PC-9 (cell line): ENCODE measurements at regions not wholly inside any gene's neighbourhood (a gene's known extent, or its start where the extent isn't known, plus 50 kb on each side); places are given as distances from the start of the nearest gene placed in this dataset.

Experiments used
- BruUV-seq: library from RNA; stranded (reverse); fragments of 400-500 nt; replicated peaks from 2 replicates; lab custom pipeline; 2021; lab: Mats Ljungman, UMichigan
- CTCF ChIA-PET: fragments of 300-600 bp; sonication (Branson Sonifier 250); formaldehyde crosslinking; loops from one replicate; lab custom pipeline; 2022; ENCODE audit warnings: antibody characterized with exemption; lab: Charles Lee
- POLR2A ChIA-PET: fragments of 300-600 bp; sonication (Branson Sonifier 250); formaldehyde crosslinking; loops from one replicate; lab custom pipeline; 2022; ENCODE audit warnings: antibody characterized with exemption; ENCODE audit not compliant: unreplicated experiment; lab: Charles Lee
- DNase-seq, 2 experiments: peaks; one replicate each; pipeline versions ENCODE4 v3.0.0 to v3.0.0-alpha.2; 2015 to 2022; ENCODE audit warnings: mixed read lengths in 1 of 2
- H2AFZ ChIP-seq: fragments of 200-600 bp; sonication (generic); 2 replicates; pipeline ENCODE4 v1.8.1; 2017; ENCODE audit warnings: antibody characterized with exemption
- H3F3A ChIP-seq: fragments of 200-600 bp; sonication (generic); 2 replicates; pipeline ENCODE4 v1.8.1; 2017; ENCODE audit warnings: antibody characterized with exemption, mild to moderate bottlenecking, low read depth; ENCODE audit not compliant: insufficient read depth
- H3K27ac ChIP-seq: fragments of 200-600 bp; sonication (generic); 2 replicates; pipeline ENCODE4 v1.6.1; 2016; ENCODE audit warnings: mixed run types
- H3K27me3 ChIP-seq: fragments of 200-600 bp; sonication (generic); 2 replicates; pipeline ENCODE4 v1.6.1; 2016; ENCODE audit warnings: low read depth, mixed run types; ENCODE audit not compliant: insufficient read depth
- H3K36me3 ChIP-seq: fragments of 200-600 bp; sonication (generic); 2 replicates; pipeline ENCODE4 v1.6.1; 2016; ENCODE audit warnings: low read depth, mixed run types
- H3K4me1 ChIP-seq: fragments of 200-600 bp; sonication (generic); replicated peaks from 2 replicates; pipeline ENCODE4 v1.6.1; 2016; ENCODE audit warnings: mixed run types; ENCODE audit not compliant: insufficient read depth
- H3K4me2 ChIP-seq: fragments of 200-600 bp; sonication (generic); 2 replicates; pipeline ENCODE4 v1.6.1; 2017; ENCODE audit warnings: mixed run types
- H3K4me3 ChIP-seq: fragments of 200-600 bp; sonication (generic); 2 replicates; pipeline ENCODE4 v1.6.1; 2016; ENCODE audit warnings: mixed run types
- H3K79me2 ChIP-seq: fragments of 200-600 bp; sonication (generic); 2 replicates; pipeline ENCODE4 v1.6.1; 2017; ENCODE audit warnings: low read depth, mixed run types
- H3K9me2 ChIP-seq: fragments of 200-600 bp; sonication (generic); 2 replicates; pipeline ENCODE4 v1.8.1; 2017; ENCODE audit warnings: mild to moderate bottlenecking; ENCODE audit not compliant: insufficient read depth
- H3K9me3 ChIP-seq: fragments of 200-600 bp; sonication (generic); 2 replicates; pipeline ENCODE4 v1.8.1; 2016; ENCODE audit warnings: low read depth; ENCODE audit not compliant: insufficient read depth
- H4K20me1 ChIP-seq: fragments of 200-600 bp; sonication (generic); 2 replicates; pipeline ENCODE4 v1.8.1; 2017; ENCODE audit not compliant: insufficient read depth
- CTCF ChIP-seq: fragments of 200-600 bp; sonication (generic); conservative IDR thresholded peaks from 2 replicates; pipeline ENCODE4 v1.6.1; 2017; ENCODE audit warnings: mixed run types, antibody characterized with exemption, mild to moderate bottlenecking, moderate library complexity
- EZH2 ChIP-seq: fragments of 200-600 bp; sonication (generic); IDR thresholded peaks from 2 replicates; pipeline ENCODE4 v1.8.0; 2017; ENCODE audit warnings: antibody characterized with exemption, low read depth
- intact Hi-C: fragments of 100-400 bp; cut with micrococcal nuclease; formaldehyde crosslinking; loops from one replicate; pipeline ENCODE4 v1.10.0; 2022; ENCODE audit not compliant: unreplicated experiment

- Histone ChIP-seq H3K4me2 (no peak overlapping the region), H4K20me1 (no peaks in the 10 kb centered on the region), H3F3A (no peaks in the 10 kb centered on the region), H3K27ac (no peak overlapping the region), H3K9me2 (no peaks in the 10 kb centered on the region), H3K36me3 (no peaks in the 10 kb centered on the region), H3K4me3 (no peak overlapping the region), H3K79me2 (no peaks in the 10 kb centered on the region), H3K27me3 (no peaks in the 10 kb centered on the region), H3K4me1 (no peaks in the 10 kb centered on the region), H3K9me3 (no peaks in the 10 kb centered on the region), H2AFZ (no peak overlapping the region)
- no peak for DNase-seq
- TF ChIP-seq EZH2 (no peak), CTCF (no peak)
- no TSS peak for BruUV-seq
- POLR2A ChIA-PET, result no interaction called here
- intact Hi-C loops, result no loop called here
- CTCF ChIA-PET, result no interaction called here
These were observed 219.0 kb upstream of the GIMD1 start for GRCh38 chr4:106587558-106587957.

- no TSS peak for BruUV-seq
These were observed 217.4 kb upstream of the GIMD1 start for GRCh38 chr4:106585915-106586349.

GRCh38 chr4:106584337-106584989, 215.9 kb upstream of the GIMD1 start:
- H3K4me1 ChIP-seq, result no peaks in the 10 kb centered on the region
- no peaks in the 10 kb centered on the region for H3K79me2 ChIP-seq
- no peaks in the 10 kb centered on the region for H3F3A ChIP-seq
- DNase-seq, result no peak
- ChIA-PET POLR2A (interaction anchor here (0.6 kb wide), 1 partner anchor 818 kb away, joined by 4 read pairs; no protein-coding TSS in a partner anchor), CTCF (no interaction called here)
- H3K9me3 ChIP-seq, result no peaks in the 10 kb centered on the region
- intact Hi-C loops, result no loop called here
- H3K4me2 ChIP-seq, result no peak overlapping the region
- H3K27ac ChIP-seq, result no peak overlapping the region
- H3K9me2 ChIP-seq, result no peaks in the 10 kb centered on the region
- H3K4me3 ChIP-seq, result no peak overlapping the region
- H2AFZ ChIP-seq, result no peak overlapping the region
- no peaks in the 10 kb centered on the region for H3K36me3 ChIP-seq
- no TSS peak for BruUV-seq
- no peaks in the 10 kb centered on the region for H3K27me3 ChIP-seq
- no peak for TF ChIP-seq CTCF
- no peak for TF ChIP-seq EZH2
- H4K20me1 ChIP-seq, result no peaks in the 10 kb centered on the region

More at GRCh38 chr4:106585915-106586349, 217.4 kb upstream of the GIMD1 start:
- Histone ChIP-seq H3K79me2 (no peaks in the 10 kb centered on the region), H3K27ac (no peak overlapping the region), H3K27me3 (no peaks in the 10 kb centered on the region), H3K4me3 (no peak overlapping the region), H3K4me1 (no peaks in the 10 kb centered on the region), H3K9me3 (no peaks in the 10 kb centered on the region), H3K36me3 (no peaks in the 10 kb centered on the region), H4K20me1 (no peaks in the 10 kb centered on the region), H2AFZ (no peak overlapping the region), H3K4me2 (no peak overlapping the region), H3K9me2 (no peaks in the 10 kb centered on the region), H3F3A (no peaks in the 10 kb centered on the region)
- TF ChIP-seq EZH2, result no peak
- no peak for TF ChIP-seq CTCF
- CTCF ChIA-PET, result no interaction called here
- POLR2A ChIA-PET, result no interaction called here
- intact Hi-C loops, result no loop called here
- no peak for DNase-seq
